ENCODE measurements at regions not wholly inside any gene's neighbourhood (a gene's known extent, or its start where the extent isn't known, plus 50 kb on each side); places are given as distances from the start of the nearest gene placed in this dataset.

GRCh38 chr11:11789735-11790369 lies 51.9 kb upstream of the USP47 start:
- peak; percentile 7 for DNase-seq

- DNase-seq, result no peak
Observed at GRCh38 chr11:11788063-11788710, 53.6 kb upstream of the USP47 start.

GRCh38 chr11:11787305-11788062 lies 54.3 kb upstream of the USP47 start:
- DNase-seq, result peak; percentile 73

- no peak for DNase-seq
Observed at GRCh38 chr11:11786771-11787170, 55.0 kb upstream of the USP47 start.

GRCh38 chr11:11786234-11786633 lies 55.5 kb upstream of the USP47 start:
- DNase-seq, result no peak

GRCh38 chr11:11782532-11783110 lies 59.2 kb upstream of the USP47 start:
- DNase-seq, result no peak

GRCh38 chr11:11780858-11781257 lies 60.9 kb upstream of the USP47 start:
- no peak for DNase-seq

GRCh38 chr11:11779975-11780374 lies 61.8 kb upstream of the USP47 start:
- no peak for DNase-seq

- DNase-seq, result no peak
Observed at GRCh38 chr11:11777897-11778296, 63.9 kb upstream of the USP47 start.

GRCh38 chr11:11776714-11777113 lies 65.1 kb upstream of the USP47 start:
- DNase-seq, result no peak

- DNase-seq, result no peak
Observed at GRCh38 chr11:11774928-11775327, 66.8 kb upstream of the USP47 start.

GRCh38 chr11:11772865-11773515 lies 68.8 kb upstream of the USP47 start:
- DNase-seq, result no peak

GRCh38 chr11:11770921-11771486 lies 70.8 kb upstream of the USP47 start:
- no peak for DNase-seq

- DNase-seq, result no peak
Observed at GRCh38 chr11:11770296-11770695, 71.5 kb upstream of the USP47 start.

- DNase-seq, result no peak
Observed at GRCh38 chr11:11769782-11770181, 72.0 kb upstream of the USP47 start.

GRCh38 chr11:11769362-11769761 lies 72.4 kb upstream of the USP47 start:
- no peak for DNase-seq

- DNase-seq, result no peak
Observed at GRCh38 chr11:11764423-11764803, 77.4 kb upstream of the USP47 start.

- no peak for DNase-seq
Observed at GRCh38 chr11:11763796-11764422, 77.9 kb upstream of the USP47 start.

GRCh38 chr11:11760838-11761237 lies 80.9 kb upstream of the USP47 start:
- no peak for DNase-seq

- DNase-seq, result no peak
Observed at GRCh38 chr11:11758603-11759196, 83.1 kb upstream of the USP47 start.

- no peak for DNase-seq
Observed at GRCh38 chr11:11757909-11758308, 83.9 kb upstream of the USP47 start.

GRCh38 chr11:11756718-11757117 lies 85.1 kb upstream of the USP47 start:
- no peak for DNase-seq

Data from CD4-positive, alpha-beta T cell treated with Interleukin-12 subunit alpha and Interleukin-12 subunit beta, for 1 hour (primary cell).